ENCODE measurements at regions not wholly inside any gene's neighbourhood (a gene's known extent, or its start where the extent isn't known, plus 50 kb on each side); places are given as distances from the start of the nearest gene placed in this dataset.

GRCh38 chr9:91486699-91487497 is 63.3 kb upstream of the NFIL3 start:
- no peak for DNase-seq
- no peak overlapping the region for H3K27ac Mint-ChIP-seq
- H3K4me3 Mint-ChIP-seq = no peak overlapping the region
- H3K4me1 Mint-ChIP-seq (ENCODE audit: low read depth) = no peaks in the 10 kb centered on the region
- CTCF ChIA-PET = no interaction called here
- intact Hi-C loops (cut with micrococcal nuclease) = no loop called here
- H3K9me3 Mint-ChIP-seq = no peaks in the 10 kb centered on the region
- no peaks in the 10 kb centered on the region for H3K36me3 Mint-ChIP-seq (ENCODE audit: low read depth)
- peaks cover 15% of the 10 kb centered on the region for H3K27me3 Mint-ChIP-seq (ENCODE audit: low read depth)

GRCh38 chr9:91485006-91485405 is 61.4 kb upstream of the NFIL3 start:
- H3K9me3 Mint-ChIP-seq = no peaks in the 10 kb centered on the region
- intact Hi-C loops (cut with micrococcal nuclease) = no loop called here
- H3K36me3 Mint-ChIP-seq (ENCODE audit: low read depth) = no peaks in the 10 kb centered on the region
- H3K4me1 Mint-ChIP-seq (ENCODE audit: low read depth) = no peaks in the 10 kb centered on the region
- H3K4me3 Mint-ChIP-seq = no peak overlapping the region
- peaks cover 14% of the 10 kb centered on the region for H3K27me3 Mint-ChIP-seq (ENCODE audit: low read depth)
- CTCF ChIA-PET = no interaction called here
- DNase-seq = no peak
- H3K27ac Mint-ChIP-seq = no peak overlapping the region

DNA sequence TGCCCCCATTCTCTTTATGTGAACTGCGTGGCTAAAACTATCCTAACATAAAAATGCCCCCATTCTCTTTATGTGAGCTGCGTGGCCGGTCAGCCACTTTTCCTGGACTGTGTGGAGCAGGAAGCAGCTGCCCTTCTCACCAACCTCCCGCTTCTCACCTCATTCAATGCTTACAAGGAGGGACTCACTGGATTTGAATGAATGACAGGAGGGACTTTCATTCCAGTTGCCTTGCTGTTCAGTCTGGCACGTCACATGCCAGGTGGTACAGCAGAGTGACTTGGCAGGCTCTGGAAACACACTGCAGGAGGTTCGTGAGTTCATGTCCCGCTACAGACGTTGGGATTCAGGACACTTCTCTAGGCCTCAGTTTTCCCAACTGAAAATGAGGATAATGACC is 60.2 kb upstream of the NFIL3 start:
- no peak overlapping the region for H3K27ac Mint-ChIP-seq
- H3K4me3 Mint-ChIP-seq = no peak overlapping the region
- no peaks in the 10 kb centered on the region for H3K4me1 Mint-ChIP-seq (ENCODE audit: low read depth)
- no peaks in the 10 kb centered on the region for H3K36me3 Mint-ChIP-seq (ENCODE audit: low read depth)
- CTCF ChIA-PET = no interaction called here
- no peaks in the 10 kb centered on the region for H3K9me3 Mint-ChIP-seq
- intact Hi-C loops (cut with micrococcal nuclease) = no loop called here
- no peak for DNase-seq
- H3K27me3 Mint-ChIP-seq (ENCODE audit: low read depth) = peaks cover 12% of the 10 kb centered on the region

- no peaks in the 10 kb centered on the region for H3K4me1 Mint-ChIP-seq (ENCODE audit: low read depth)
- DNase-seq = no peak
- peaks cover 17% of the 10 kb centered on the region for H3K27me3 Mint-ChIP-seq (ENCODE audit: low read depth)
- intact Hi-C loops (cut with micrococcal nuclease) = no loop called here
- no peak overlapping the region for H3K27ac Mint-ChIP-seq
- no peak overlapping the region for H3K4me3 Mint-ChIP-seq
- no peaks in the 10 kb centered on the region for H3K36me3 Mint-ChIP-seq (ENCODE audit: low read depth)
- CTCF ChIA-PET = no interaction called here
- H3K9me3 Mint-ChIP-seq = no peaks in the 10 kb centered on the region
These were observed 59.6 kb upstream of the NFIL3 start for GRCh38 chr9:91483189-91483691.

GRCh38 chr9:91481972-91482371 is 58.3 kb upstream of the NFIL3 start:
- H3K4me1 Mint-ChIP-seq (ENCODE audit: low read depth) = no peaks in the 10 kb centered on the region
- intact Hi-C loops (cut with micrococcal nuclease) = no loop called here
- CTCF ChIA-PET = no interaction called here
- H3K4me3 Mint-ChIP-seq = no peak overlapping the region
- DNase-seq = no peak
- no peaks in the 10 kb centered on the region for H3K9me3 Mint-ChIP-seq
- peaks cover 23% of the 10 kb centered on the region for H3K27me3 Mint-ChIP-seq (ENCODE audit: low read depth)
- no peak overlapping the region for H3K27ac Mint-ChIP-seq
- H3K36me3 Mint-ChIP-seq (ENCODE audit: low read depth) = no peaks in the 10 kb centered on the region

GRCh38 chr9:91477106-91477505 is 53.5 kb upstream of the NFIL3 start:
- CTCF ChIA-PET = no interaction called here
- peaks cover 32% of the 10 kb centered on the region for H3K27me3 Mint-ChIP-seq (ENCODE audit: low read depth)
- H3K4me3 Mint-ChIP-seq = no peak overlapping the region
- H3K27ac Mint-ChIP-seq = no peak overlapping the region
- no peaks in the 10 kb centered on the region for H3K4me1 Mint-ChIP-seq (ENCODE audit: low read depth)
- intact Hi-C loops (cut with micrococcal nuclease) = no loop called here
- H3K36me3 Mint-ChIP-seq (ENCODE audit: low read depth) = no peaks in the 10 kb centered on the region
- H3K9me3 Mint-ChIP-seq = peaks cover 3% of the 10 kb centered on the region
- no peak for DNase-seq

- H3K9me3 Mint-ChIP-seq = peaks cover 4% of the 10 kb centered on the region
- no peak overlapping the region for H3K4me3 Mint-ChIP-seq
- peaks cover 38% of the 10 kb centered on the region for H3K27me3 Mint-ChIP-seq (ENCODE audit: low read depth)
- CTCF ChIA-PET = no interaction called here
- H3K27ac Mint-ChIP-seq = no peak overlapping the region
- no peak for DNase-seq
- H3K36me3 Mint-ChIP-seq (ENCODE audit: low read depth) = no peaks in the 10 kb centered on the region
- H3K4me1 Mint-ChIP-seq (ENCODE audit: low read depth) = no peaks in the 10 kb centered on the region
- intact Hi-C loops (cut with micrococcal nuclease) = no loop called here
These were observed 51.0 kb upstream of the NFIL3 start for GRCh38 chr9:91474656-91475055.

All from activated naive CD4-positive, alpha-beta T cell treated with anti-CD3 and anti-CD28 coated beads for 36 hours (primary cell).